ENCODE measurements at regions not wholly inside any gene's neighbourhood (a gene's known extent, or its start where the extent isn't known, plus 50 kb on each side); places are given as distances from the start of the nearest gene placed in this dataset.

DNA sequence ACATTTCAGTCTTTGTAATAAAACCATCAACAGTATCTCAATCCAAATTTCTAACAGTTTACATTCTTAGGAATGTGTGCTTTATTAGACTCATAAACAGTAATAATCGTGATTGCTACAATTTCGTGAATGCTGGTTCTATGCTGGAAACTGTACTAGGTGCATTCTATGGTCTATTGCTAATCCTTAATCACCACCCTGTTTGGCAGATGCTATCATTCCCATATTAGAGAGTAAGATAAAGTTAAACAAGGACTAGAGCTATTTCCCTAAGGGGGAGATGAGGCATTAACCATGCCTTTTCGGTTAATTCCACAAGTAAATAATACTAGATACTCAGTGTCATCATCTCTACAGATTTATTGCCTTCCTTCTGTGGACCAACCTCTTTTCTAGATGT is 244.0 kb downstream of the PAX3 start:
- H3K36me3 Mint-ChIP-seq (ENCODE audit: low read depth), result no peaks in the 10 kb centered on the region
- no peak overlapping the region for H3K4me3 Mint-ChIP-seq
- peaks cover 52% of the 10 kb centered on the region for H3K27me3 Mint-ChIP-seq (ENCODE audit: low read depth)
- peaks cover 23% of the 10 kb centered on the region for H3K4me1 Mint-ChIP-seq
- DNase-seq (ENCODE audit: low read depth, low spot score), result no peak
- H3K9me3 Mint-ChIP-seq, result no peaks in the 10 kb centered on the region
- no peak overlapping the region for H3K27ac Mint-ChIP-seq (ENCODE audit: unreplicated experiment)
- TF ChIP-seq, protein P1, sequence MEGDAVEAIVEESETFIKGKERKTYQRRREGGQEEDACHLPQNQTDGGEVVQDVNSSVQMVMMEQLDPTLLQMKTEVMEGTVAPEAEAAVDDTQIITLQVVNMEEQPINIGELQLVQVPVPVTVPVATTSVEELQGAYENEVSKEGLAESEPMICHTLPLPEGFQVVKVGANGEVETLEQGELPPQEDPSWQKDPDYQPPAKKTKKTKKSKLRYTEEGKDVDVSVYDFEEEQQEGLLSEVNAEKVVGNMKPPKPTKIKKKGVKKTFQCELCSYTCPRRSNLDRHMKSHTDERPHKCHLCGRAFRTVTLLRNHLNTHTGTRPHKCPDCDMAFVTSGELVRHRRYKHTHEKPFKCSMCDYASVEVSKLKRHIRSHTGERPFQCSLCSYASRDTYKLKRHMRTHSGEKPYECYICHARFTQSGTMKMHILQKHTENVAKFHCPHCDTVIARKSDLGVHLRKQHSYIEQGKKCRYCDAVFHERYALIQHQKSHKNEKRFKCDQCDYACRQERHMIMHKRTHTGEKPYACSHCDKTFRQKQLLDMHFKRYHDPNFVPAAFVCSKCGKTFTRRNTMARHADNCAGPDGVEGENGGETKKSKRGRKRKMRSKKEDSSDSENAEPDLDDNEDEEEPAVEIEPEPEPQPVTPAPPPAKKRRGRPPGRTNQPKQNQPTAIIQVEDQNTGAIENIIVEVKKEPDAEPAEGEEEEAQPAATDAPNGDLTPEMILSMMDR (conservative IDR thresholded peaks at IDR 0.05), result no peak

DNA sequence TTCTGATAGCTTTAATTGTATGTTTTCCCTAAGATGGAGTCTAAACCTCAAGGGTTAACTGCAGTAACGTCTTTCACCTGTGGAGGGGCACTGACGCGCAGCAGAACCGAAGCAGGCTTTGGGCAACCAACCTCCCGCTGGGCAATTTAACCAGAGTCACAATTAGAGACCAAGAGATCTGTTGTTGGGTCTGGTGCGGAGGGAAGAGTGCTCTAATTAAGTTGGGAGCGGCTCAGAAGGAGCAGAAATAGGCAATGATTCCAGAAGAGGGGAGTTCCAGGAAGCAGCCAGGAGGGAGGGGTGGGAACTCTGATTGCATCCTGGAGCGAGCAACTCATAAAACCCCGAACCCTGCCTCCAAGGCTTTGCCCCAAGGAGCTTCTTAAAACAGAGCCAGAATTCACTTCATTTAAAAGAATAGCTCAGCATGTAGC is 245.8 kb downstream of the PAX3 start:
- TF ChIP-seq, protein P1 (conservative IDR thresholded peaks at IDR 0.05), result peak; percentile 48
- Mint-ChIP-seq H3K4me3 (no peak overlapping the region), H3K36me3 (ENCODE audit: low read depth) (no peaks in the 10 kb centered on the region), H3K4me1 (peaks cover 14% of the 10 kb centered on the region), H3K9me3 (no peaks in the 10 kb centered on the region), H3K27ac (ENCODE audit: unreplicated experiment) (no peak overlapping the region), H3K27me3 (ENCODE audit: low read depth) (peaks cover 49% of the 10 kb centered on the region)
- no peak for DNase-seq (ENCODE audit: low read depth, low spot score)

DNA sequence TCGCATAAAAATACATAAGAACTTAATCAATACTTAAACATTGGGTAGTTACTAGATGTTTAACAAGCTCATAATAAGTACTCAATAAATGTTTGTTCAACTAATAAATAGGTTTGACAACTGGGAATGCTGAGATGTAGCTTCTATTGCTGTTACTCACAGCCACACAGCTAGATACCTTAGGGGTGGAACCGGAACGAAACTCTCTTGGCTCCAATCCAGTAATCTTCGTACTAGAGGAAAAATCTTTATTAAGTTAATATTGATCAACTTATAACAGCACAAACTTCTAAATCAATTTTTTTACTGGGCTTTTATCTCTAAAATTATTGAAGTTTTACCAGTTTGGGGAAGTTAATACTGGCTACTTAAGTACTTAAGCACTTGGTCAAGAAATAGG is 247.8 kb downstream of the PAX3 start:
- Mint-ChIP-seq H3K4me3 (no peak overlapping the region), H3K27me3 (ENCODE audit: low read depth) (peaks cover 42% of the 10 kb centered on the region), H3K27ac (ENCODE audit: unreplicated experiment) (no peak overlapping the region), H3K36me3 (ENCODE audit: low read depth) (no peaks in the 10 kb centered on the region), H3K4me1 (peaks cover 5% of the 10 kb centered on the region), H3K9me3 (no peaks in the 10 kb centered on the region)
- TF ChIP-seq, protein P1 (conservative IDR thresholded peaks at IDR 0.05), result no peak
- no peak for DNase-seq (ENCODE audit: low read depth, low spot score)

DNA sequence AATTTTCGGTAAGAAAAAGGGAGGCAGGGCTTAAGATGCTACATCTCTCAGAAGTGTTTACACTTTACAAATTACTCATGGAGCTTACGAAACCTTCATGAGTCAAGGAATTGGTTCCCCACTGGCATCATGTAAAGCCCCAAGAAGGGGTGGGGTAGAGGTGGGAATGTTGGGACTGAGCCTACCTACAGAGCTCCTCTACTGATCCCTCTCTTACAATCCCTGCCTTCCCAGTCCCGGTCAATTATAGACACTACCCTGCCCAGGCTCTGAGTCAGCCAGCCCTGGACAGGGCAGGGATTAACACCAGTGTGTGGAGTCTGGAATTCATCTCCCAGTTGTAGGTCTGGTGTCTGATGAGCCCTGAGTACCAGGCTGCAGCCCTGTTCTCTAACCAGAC is 248.9 kb downstream of the PAX3 start:
- no peak overlapping the region for H3K27ac Mint-ChIP-seq (ENCODE audit: unreplicated experiment)
- H3K36me3 Mint-ChIP-seq (ENCODE audit: low read depth), result no peaks in the 10 kb centered on the region
- no peak overlapping the region for H3K4me3 Mint-ChIP-seq
- DNase-seq (ENCODE audit: low read depth, low spot score), result no peak
- peaks cover 5% of the 10 kb centered on the region for H3K4me1 Mint-ChIP-seq
- no peaks in the 10 kb centered on the region for H3K9me3 Mint-ChIP-seq
- H3K27me3 Mint-ChIP-seq (ENCODE audit: low read depth), result peaks cover 32% of the 10 kb centered on the region
- TF ChIP-seq, protein P1 (conservative IDR thresholded peaks at IDR 0.05), result no peak

DNA sequence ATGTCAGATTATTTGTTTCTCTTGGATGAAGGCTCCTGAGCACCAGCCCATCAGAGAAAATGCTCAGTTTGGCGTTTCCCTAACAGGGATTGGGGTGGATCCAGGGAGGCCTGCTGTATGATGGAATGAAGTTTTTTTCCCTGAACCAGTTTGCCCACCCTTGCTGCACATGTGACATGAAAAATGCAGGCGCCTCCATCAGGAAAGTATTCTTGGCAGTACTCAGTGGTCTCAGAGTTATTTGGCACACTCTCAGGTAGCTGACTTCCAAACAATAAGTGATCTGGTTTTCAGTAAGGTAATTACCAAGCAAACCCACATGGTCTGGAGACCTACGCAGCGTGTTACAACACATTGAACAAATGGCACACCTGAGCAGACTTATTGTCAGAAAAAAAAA is 254.9 kb downstream of the PAX3 start:
- Mint-ChIP-seq H3K9me3 (no peaks in the 10 kb centered on the region), H3K36me3 (ENCODE audit: low read depth) (no peaks in the 10 kb centered on the region), H3K27ac (ENCODE audit: unreplicated experiment) (no peak overlapping the region), H3K4me3 (no peak overlapping the region), H3K27me3 (ENCODE audit: low read depth) (peaks cover 10% of the 10 kb centered on the region), H3K4me1 (peaks cover 13% of the 10 kb centered on the region)
- no peak for DNase-seq (ENCODE audit: low read depth, low spot score)
- TF ChIP-seq, protein P1 (conservative IDR thresholded peaks at IDR 0.05), result no peak

DNA sequence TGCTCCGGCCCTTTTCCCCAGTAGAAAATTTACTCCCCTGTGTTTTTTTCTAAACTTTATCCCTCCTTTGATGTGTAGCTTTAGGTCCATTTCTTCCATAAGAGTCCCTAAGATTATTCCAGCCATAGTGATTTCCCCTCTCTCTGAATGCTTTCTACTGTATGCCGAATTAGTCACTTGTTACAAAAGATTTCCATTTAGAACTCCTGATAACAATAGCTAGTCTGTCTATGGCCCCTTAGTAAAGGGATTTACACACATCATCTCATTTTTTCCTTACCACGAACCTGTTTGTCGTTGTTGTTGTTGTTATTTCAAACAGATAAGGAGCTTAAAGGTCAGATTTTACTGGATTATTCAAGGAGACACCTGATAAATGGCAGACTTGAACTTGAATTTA is 256.1 kb downstream of the PAX3 start:
- peaks cover 5% of the 10 kb centered on the region for H3K27me3 Mint-ChIP-seq (ENCODE audit: low read depth)

More for the DNA sequence above, 256.1 kb downstream of the PAX3 start:
- no peaks in the 10 kb centered on the region for H3K36me3 Mint-ChIP-seq (ENCODE audit: low read depth)
- no peak overlapping the region for H3K27ac Mint-ChIP-seq (ENCODE audit: unreplicated experiment)
- TF ChIP-seq, protein P1 (conservative IDR thresholded peaks at IDR 0.05), result no peak
- H3K9me3 Mint-ChIP-seq, result no peaks in the 10 kb centered on the region
- no peak for DNase-seq (ENCODE audit: low read depth, low spot score)
- peaks cover 13% of the 10 kb centered on the region for H3K4me1 Mint-ChIP-seq
- H3K4me3 Mint-ChIP-seq, result no peak overlapping the region
